ENCODE measurements at regions not wholly inside any gene's neighbourhood (a gene's known extent, or its start where the extent isn't known, plus 50 kb on each side); places are given as distances from the start of the nearest gene placed in this dataset.

GRCh38 chr1:77625250-77625649 lies 57.2 kb downstream of the ZZZ3 start:
- TF ChIP-seq CTCF (IDR thresholded peaks at IDR 0.05) (no peak), POLR2AphosphoS5 (IDR thresholded peaks at IDR 0.05) (no peak)
